ENCODE measurements at regions not wholly inside any gene's neighbourhood (a gene's known extent, or its start where the extent isn't known, plus 50 kb on each side); places are given as distances from the start of the nearest gene placed in this dataset.

GRCh38 chr12:63294327-63294632 lies 143.3 kb upstream of the AVPR1A start:
- TF ChIP-seq SP1 (IDR thresholded peaks at IDR 0.05) (no peak), HDGF (IDR thresholded peaks at IDR 0.05; ENCODE audit: borderline replicate concordance) (no peak), FOXA1 (IDR thresholded peaks at IDR 0.05) (no peak), BHLHE40 (IDR thresholded peaks at IDR 0.05; ENCODE audit: borderline replicate concordance) (no peak), ARNT (IDR thresholded peaks at IDR 0.05) (no peak), CTBP1 (IDR thresholded peaks at IDR 0.05; ENCODE audit: borderline replicate concordance) (no peak), SUZ12 (IDR thresholded peaks at IDR 0.05) (no peak), FOXK2 (IDR thresholded peaks at IDR 0.05) (no peak)
- TF ChIP-seq, protein P1, sequence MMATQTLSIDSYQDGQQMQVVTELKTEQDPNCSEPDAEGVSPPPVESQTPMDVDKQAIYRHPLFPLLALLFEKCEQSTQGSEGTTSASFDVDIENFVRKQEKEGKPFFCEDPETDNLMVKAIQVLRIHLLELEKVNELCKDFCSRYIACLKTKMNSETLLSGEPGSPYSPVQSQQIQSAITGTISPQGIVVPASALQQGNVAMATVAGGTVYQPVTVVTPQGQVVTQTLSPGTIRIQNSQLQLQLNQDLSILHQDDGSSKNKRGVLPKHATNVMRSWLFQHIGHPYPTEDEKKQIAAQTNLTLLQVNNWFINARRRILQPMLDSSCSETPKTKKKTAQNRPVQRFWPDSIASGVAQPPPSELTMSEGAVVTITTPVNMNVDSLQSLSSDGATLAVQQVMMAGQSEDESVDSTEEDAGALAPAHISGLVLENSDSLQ (IDR thresholded peaks at IDR 0.05) = no peak
